ENCODE measurements at regions not wholly inside any gene's neighbourhood (a gene's known extent, or its start where the extent isn't known, plus 50 kb on each side); places are given as distances from the start of the nearest gene placed in this dataset.
"Not testable (repeated sequence)": the region's sequence is repeated elsewhere in the genome, so short reads cannot be mapped to it uniquely, and the experiment has no call there.

DNA sequence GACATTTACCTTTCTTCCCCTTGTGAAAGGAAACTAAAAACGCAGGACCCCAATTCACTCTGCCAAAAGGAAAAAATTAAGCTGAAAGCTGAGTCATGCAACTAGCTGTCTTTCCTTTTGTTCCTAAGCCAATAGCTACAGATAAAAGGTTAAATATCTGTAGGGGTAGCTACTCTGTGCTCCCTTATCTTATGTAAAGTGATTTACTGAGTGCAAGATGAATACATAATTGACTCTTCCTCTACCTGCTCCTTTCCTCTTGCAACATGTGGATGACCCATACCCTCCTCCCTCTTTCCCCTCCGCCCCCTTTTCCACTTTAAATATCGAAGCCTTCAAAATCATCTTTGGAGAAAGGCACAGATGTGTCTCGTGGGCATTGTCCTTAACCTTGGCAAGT lies 68.0 kb upstream of the ZNF157 start:
- no peaks in the 10 kb centered on the region for H3K27me3 Mint-ChIP-seq (ENCODE audit: low read depth)
- H3K4me1 Mint-ChIP-seq (ENCODE audit: low read depth), result no peaks in the 10 kb centered on the region
- ATAC-seq, result no peak
- H3K9me3 Mint-ChIP-seq (ENCODE audit: insufficient read depth), result no peaks in the 10 kb centered on the region
- ChIA-PET POLR2A (no interaction called here), CTCF (interaction anchor here (0.7 kb wide), 1 partner anchor 10 kb away, joined by 3 read pairs; no protein-coding TSS in a partner anchor)
- no peaks in the 10 kb centered on the region for H3K36me3 Mint-ChIP-seq (ENCODE audit: low read depth)
- no peak overlapping the region for H3K4me3 Mint-ChIP-seq
- no peak overlapping the region for H3K27ac Mint-ChIP-seq
- no peak for DNase-seq

DNA sequence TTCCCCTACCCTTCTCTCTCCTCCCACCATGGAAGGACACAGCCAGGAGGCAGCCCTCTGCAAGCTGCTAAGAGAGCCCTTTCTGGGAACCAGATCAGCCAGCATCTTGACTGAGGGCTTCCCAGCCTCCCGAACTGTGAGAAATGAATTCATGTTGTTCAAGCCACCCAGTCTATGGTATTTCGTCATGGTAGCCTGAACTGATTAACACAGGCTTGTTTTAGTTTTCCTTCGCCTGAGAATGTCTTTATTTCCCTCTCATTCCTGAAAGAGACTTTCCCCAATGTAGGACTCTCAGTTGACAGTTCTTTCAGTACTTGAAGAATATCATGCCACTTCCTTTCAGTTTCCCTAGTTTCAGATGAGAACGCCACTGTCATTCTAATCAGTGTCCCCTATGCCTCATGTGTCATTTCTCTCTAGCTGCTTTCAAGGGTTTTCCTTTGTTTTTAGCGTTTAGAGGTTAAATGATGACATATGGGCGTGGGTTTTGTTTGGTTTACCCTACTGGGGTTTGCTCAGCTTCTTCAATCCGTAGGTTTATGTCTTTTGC lies 63.8 kb upstream of the ZNF157 start:
- H3K27me3 Mint-ChIP-seq (ENCODE audit: low read depth); DNase-seq; H3K4me1 Mint-ChIP-seq (ENCODE audit: low read depth); H3K9me3 Mint-ChIP-seq (ENCODE audit: insufficient read depth); H3K4me3 Mint-ChIP-seq; H3K27ac Mint-ChIP-seq; H3K36me3 Mint-ChIP-seq (ENCODE audit: low read depth); CTCF ChIA-PET; POLR2A ChIA-PET; ATAC-seq: not testable (repeated sequence)

DNA sequence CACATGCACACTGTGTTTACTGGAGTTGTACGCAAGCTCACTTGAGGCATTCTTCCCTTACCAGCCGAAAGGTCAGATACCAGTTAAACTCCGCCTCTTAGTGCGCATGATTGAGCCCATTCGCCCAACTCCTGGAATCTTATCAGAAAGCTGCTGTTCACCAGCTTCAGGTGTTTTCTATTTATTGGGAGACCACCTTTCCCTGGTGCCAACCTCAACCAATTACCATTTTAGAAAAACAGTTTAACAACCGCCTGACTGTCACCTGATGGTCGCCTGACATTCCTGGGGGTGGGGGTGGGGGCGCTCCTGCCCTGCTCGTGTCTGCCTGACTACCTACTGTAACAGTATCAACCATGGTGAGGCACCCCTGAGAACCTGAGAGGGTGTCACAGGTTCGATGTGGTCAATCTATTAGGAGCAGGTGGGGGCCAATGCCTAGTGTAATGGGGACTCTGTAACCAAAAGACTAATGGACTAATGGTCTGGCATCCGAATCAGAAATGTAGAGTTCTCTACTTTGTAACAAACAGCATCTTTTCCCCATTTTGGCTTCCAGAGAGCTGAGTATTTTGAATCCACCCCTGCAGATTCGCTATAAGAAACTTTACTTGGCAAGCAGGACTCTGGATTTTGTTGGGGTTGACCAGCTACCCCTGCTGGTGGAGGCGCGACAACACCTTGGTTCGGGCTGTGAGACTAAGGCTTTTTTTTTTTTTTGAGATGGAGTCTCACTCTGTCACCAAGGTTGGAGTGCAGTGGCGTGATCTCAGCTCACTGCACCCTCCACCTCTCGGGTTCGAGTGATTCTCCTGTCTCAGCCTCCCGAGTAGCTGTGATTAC lies 58.2 kb upstream of the ZNF157 start:
- H3K4me1 Mint-ChIP-seq (ENCODE audit: low read depth), result no peaks in the 10 kb centered on the region
- H3K27me3 Mint-ChIP-seq (ENCODE audit: low read depth), result no peaks in the 10 kb centered on the region
- CTCF ChIA-PET, result interaction anchor here (0.6 to 1.5 kb wide), 7 partner anchors 9 to 121 kb away, joined by 3 to 6 read pairs (median 3); no protein-coding TSS in a partner anchor
- no peak overlapping the region for H3K27ac Mint-ChIP-seq
- H3K36me3 Mint-ChIP-seq (ENCODE audit: low read depth), result no peaks in the 10 kb centered on the region
- POLR2A ChIA-PET, result interaction anchor here (1.1 kb wide), 1 partner anchor 79 kb away, joined by 4 read pairs; the partner anchor contains the start of gene USP11
- ATAC-seq (peak; percentile 58), DNase-seq (peak; percentile 45)
- H3K4me3 Mint-ChIP-seq, result no peak overlapping the region
- H3K9me3 Mint-ChIP-seq (ENCODE audit: insufficient read depth), result no peaks in the 10 kb centered on the region

DNA sequence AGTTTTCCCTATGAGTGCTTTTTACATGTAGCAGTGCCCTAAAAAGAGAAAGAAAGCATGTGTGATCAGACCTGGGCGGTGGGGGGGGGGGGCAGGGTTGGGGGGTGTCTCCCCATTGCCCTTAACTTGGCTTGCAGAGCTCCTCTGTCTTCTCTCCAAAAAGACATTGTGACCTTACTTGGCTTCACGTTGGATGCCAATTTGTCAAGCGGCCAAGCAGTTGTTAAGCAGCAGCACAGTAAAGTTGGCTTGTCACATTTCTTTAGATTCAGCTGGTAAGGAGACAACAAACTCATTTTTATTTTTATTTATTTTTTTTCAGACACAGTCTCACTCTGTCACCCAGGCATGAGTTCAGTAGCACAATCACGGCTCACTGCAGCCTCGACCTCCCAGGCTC lies 57.3 kb upstream of the ZNF157 start:
- H3K27ac Mint-ChIP-seq, result no peak overlapping the region
- H3K4me3 Mint-ChIP-seq, result no peak overlapping the region
- ATAC-seq (no peak), DNase-seq (no peak)
- H3K4me1 Mint-ChIP-seq (ENCODE audit: low read depth), result no peaks in the 10 kb centered on the region
- H3K9me3 Mint-ChIP-seq (ENCODE audit: insufficient read depth), result no peaks in the 10 kb centered on the region
- CTCF ChIA-PET, result interaction anchor here (0.9 to 1.5 kb wide), 3 partner anchors 71 to 122 kb away, joined by 3 to 6 read pairs (median 3); no protein-coding TSS in a partner anchor
- POLR2A ChIA-PET, result interaction anchor here (1.1 kb wide), 1 partner anchor 80 kb away, joined by 4 read pairs; the partner anchor contains the start of gene USP11
- no peaks in the 10 kb centered on the region for H3K27me3 Mint-ChIP-seq (ENCODE audit: low read depth)
- H3K36me3 Mint-ChIP-seq (ENCODE audit: low read depth), result no peaks in the 10 kb centered on the region

DNA sequence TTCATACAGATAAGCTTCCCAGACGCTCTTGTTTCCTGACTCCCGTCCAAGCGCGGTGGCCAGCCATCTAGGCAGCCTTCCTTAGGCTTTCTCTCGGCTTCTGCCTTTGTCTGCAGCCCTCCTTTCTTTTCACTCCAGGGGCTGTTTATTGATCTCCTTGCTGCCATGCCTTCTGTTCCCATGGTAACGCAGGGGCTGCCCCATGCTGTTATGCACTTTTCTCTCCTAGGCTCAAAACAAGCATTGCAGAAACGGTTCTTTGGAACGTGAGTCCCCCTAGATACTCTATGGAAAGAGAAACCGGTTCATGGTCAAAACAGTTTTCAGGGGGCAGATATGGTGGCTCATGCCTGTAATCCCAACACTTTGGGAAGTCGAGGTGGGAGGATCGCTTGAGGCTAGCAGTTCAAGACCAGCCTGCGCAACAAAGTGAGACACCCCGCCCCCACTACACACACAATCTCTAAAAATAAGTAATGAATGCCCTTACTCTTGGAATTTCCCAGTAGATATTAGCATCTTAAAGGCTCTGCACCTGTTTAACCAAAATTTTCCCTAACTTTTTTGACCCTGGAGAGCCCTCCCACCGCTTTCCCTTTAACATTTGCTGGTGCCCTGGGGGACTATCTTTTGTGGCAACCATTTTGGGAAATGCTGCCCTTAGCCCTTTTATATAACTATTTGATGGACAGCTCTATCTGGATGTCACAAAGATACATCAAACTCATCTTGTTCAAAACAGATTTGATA lies 53.9 kb upstream of the ZNF157 start:
- POLR2A ChIA-PET, result no interaction called here
- Mint-ChIP-seq H3K27ac (no peak overlapping the region), H3K27me3 (ENCODE audit: low read depth) (no peaks in the 10 kb centered on the region), H3K4me3 (no peak overlapping the region), H3K36me3 (ENCODE audit: low read depth) (no peaks in the 10 kb centered on the region), H3K9me3 (ENCODE audit: insufficient read depth) (no peaks in the 10 kb centered on the region), H3K4me1 (ENCODE audit: low read depth) (no peaks in the 10 kb centered on the region)
- DNase-seq (no peak), ATAC-seq (no peak)
- CTCF ChIA-PET, result no interaction called here
